SH-SY5Y (cell line): ENCODE measurements at regions not wholly inside any gene's neighbourhood (a gene's known extent, or its start where the extent isn't known, plus 50 kb on each side); places are given as distances from the start of the nearest gene placed in this dataset.

Experiments
- GATA2 ChIP-seq: IDR thresholded peaks from 2 replicates; pipeline ENCODE4 v1.6.1; 2011; ENCODE audit warnings: mild to moderate bottlenecking, low read depth, low read length
- GATA3 ChIP-seq: IDR thresholded peaks from 2 replicates; pipeline ENCODE4 v1.6.1; 2011; ENCODE audit warnings: low read depth, mild to moderate bottlenecking, low read length, moderate library complexity

GRCh38 chr10:30755441-30755953 lies 125.9 kb upstream of the LYZL2 start:
- TF ChIP-seq GATA2 (no peak), GATA3 (no peak)
